Activated CD4-positive, alpha-beta memory T cell treated with anti-CD3 and anti-CD28 coated beads for 36 hours (primary cell): ENCODE measurements at regions not wholly inside any gene's neighbourhood (a gene's known extent, or its start where the extent isn't known, plus 50 kb on each side); places are given as distances from the start of the nearest gene placed in this dataset.

Experiments used
- CTCF ChIA-PET: fragments of 350-600 bp; sonication (Branson Sonifier 250); formaldehyde crosslinking; loops from one replicate; lab custom pipeline; 2021; ENCODE audit warnings: antibody characterized with exemption, inconsistent platforms; lab: Charles Lee
- POLR2A ChIA-PET: fragments of 350-600 bp; sonication (Branson Sonifier 250); formaldehyde crosslinking; loops from one replicate; lab custom pipeline; 2021; ENCODE audit warnings: antibody characterized with exemption; lab: Charles Lee
- DNase-seq: peaks from one replicate; pipeline ENCODE4 v3.0.0-alpha.2; 2020
- H3K27ac Mint-ChIP-seq: one replicate; pipeline ENCODE4 v1.8.0; 2021; ENCODE audit warnings: mixed read lengths
- H3K27me3 Mint-ChIP-seq: one replicate; pipeline ENCODE4 v1.8.0; 2021; ENCODE audit warnings: mixed read lengths
- H3K36me3 Mint-ChIP-seq: one replicate; pipeline ENCODE4 v1.8.0; 2021; ENCODE audit warnings: mixed read lengths
- H3K4me1 Mint-ChIP-seq: one replicate; pipeline ENCODE4 v1.8.0; 2021; ENCODE audit warnings: low read depth, mixed read lengths
- H3K4me3 Mint-ChIP-seq: one replicate; pipeline ENCODE4 v1.8.0; 2021; ENCODE audit warnings: mild to moderate bottlenecking, mixed read lengths
- H3K9me3 Mint-ChIP-seq: one replicate; pipeline ENCODE4 v1.8.0; 2021; ENCODE audit warnings: mixed read lengths
- intact Hi-C: fragments of 100-400 bp; cut with micrococcal nuclease; formaldehyde crosslinking; loops from one replicate; pipeline ENCODE4 v1.15.1; 2023

DNA sequence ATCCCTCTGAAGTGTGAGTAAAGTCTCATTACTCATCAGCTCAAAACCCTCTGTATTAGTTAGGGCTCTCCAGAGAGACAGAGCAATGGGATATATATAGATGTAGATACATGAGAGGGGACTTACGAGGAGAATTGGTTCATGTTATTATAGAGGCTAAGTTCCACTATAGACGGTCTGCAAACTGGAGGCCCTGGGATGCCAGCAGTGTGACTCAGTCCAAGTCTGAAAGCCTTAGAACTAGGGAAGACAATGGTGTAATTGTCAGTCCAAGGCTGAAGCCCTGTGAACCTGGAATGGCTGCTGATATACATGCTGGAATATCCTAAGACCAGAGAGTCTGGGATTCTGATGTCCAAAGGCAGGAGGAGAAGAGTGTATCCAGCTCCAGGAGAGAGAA is 57.3 kb upstream of the CEP83 start:
- no peaks in the 10 kb centered on the region for H3K4me1 Mint-ChIP-seq
- no peak overlapping the region for H3K4me3 Mint-ChIP-seq
- no peak overlapping the region for H3K27ac Mint-ChIP-seq
- DNase-seq, result no peak
- ChIA-PET POLR2A (no interaction called here), CTCF (no interaction called here)
- intact Hi-C loops, result no loop called here
- H3K36me3 Mint-ChIP-seq, result no peaks in the 10 kb centered on the region
- H3K27me3 Mint-ChIP-seq, result peaks cover 2% of the 10 kb centered on the region
- peaks cover 4% of the 10 kb centered on the region for H3K9me3 Mint-ChIP-seq

DNA sequence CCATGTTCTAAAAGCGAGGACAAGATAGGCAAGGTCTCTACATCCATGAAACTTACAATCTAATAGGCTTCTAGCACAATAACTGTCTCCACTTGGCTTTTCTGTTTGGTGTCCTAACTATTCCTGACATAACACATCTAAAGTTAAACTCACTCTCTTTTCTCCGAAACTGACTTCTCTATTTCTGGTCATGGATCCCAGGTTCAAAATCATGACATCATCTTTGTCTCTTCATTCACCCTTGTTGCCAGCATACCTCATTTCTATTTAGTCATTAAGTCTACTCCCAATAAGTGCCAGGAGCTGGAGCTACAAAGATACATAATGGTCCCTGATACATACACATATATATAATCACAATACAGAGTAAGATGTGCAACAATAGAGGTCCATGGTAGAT is 53.9 kb upstream of the CEP83 start:
- POLR2A ChIA-PET, result no interaction called here
- Mint-ChIP-seq H3K36me3 (no peaks in the 10 kb centered on the region), H3K27ac (no peak overlapping the region), H3K4me1 (no peaks in the 10 kb centered on the region), H3K9me3 (no peaks in the 10 kb centered on the region), H3K4me3 (no peak overlapping the region), H3K27me3 (peaks cover 2% of the 10 kb centered on the region)
- no peak for DNase-seq
- intact Hi-C loops, result no loop called here
- CTCF ChIA-PET, result no interaction called here

DNA sequence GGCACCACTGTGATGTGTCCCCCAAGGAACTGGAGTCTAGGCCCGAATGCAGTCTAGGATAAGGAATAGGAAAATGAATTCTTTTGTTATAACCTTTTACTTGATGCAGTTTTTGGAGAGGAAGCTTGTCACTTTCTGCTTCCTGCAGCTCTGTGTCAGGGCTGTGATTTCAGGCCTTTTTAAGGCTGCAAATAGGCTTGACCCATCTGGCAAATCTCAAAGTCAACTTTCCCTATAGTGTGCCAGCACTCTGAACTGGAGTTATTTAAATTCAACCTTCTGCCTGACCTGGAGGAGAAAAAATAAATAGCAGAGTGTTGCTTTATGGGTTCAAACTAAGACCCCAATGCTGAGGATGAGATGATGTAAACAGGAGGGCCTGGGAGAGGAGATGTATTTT is 51.8 kb upstream of the CEP83 start:
- intact Hi-C loops, result no loop called here

DNA sequence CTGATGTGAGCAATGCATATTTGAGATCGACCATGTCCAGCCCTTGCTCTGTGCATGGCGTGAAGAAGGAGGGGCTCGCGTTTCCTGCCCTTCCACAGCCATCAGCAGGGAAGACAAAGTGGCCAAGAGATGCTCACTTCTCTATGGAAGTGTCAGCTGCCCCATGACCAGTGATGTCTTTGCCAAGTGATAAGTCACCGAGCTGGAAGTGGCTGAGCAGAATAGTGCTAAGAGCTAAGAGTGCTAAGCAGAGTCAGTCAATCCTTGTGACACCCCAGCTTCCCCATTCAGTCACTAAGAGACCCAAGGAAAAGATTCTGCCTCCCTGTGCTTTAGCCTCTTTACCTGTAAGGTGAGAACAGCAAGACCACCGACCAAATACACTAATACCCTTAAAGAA is 50.5 kb upstream of the CEP83 start:
- H3K9me3 Mint-ChIP-seq, result no peaks in the 10 kb centered on the region
- no peaks in the 10 kb centered on the region for H3K4me1 Mint-ChIP-seq
- DNase-seq, result no peak
- no peak overlapping the region for H3K4me3 Mint-ChIP-seq
- POLR2A ChIA-PET, result interaction anchor here (0.6 kb wide), 1 partner anchor 1133 kb away, joined by 3 read pairs; no protein-coding TSS in a partner anchor
- peaks cover 2% of the 10 kb centered on the region for H3K27me3 Mint-ChIP-seq
- H3K36me3 Mint-ChIP-seq, result no peaks in the 10 kb centered on the region
- H3K27ac Mint-ChIP-seq, result no peak overlapping the region
- CTCF ChIA-PET, result no interaction called here
- intact Hi-C loops, result no loop called here

More for the DNA sequence above, 51.8 kb upstream of the CEP83 start:
- no peaks in the 10 kb centered on the region for H3K4me1 Mint-ChIP-seq
- no peaks in the 10 kb centered on the region for H3K36me3 Mint-ChIP-seq
- no peak overlapping the region for H3K4me3 Mint-ChIP-seq
- DNase-seq, result no peak
- no peak overlapping the region for H3K27ac Mint-ChIP-seq
- CTCF ChIA-PET, result no interaction called here
- H3K27me3 Mint-ChIP-seq, result peaks cover 2% of the 10 kb centered on the region
- POLR2A ChIA-PET, result no interaction called here
- no peaks in the 10 kb centered on the region for H3K9me3 Mint-ChIP-seq
